ENCODE measurements at regions not wholly inside any gene's neighbourhood (a gene's known extent, or its start where the extent isn't known, plus 50 kb on each side); places are given as distances from the start of the nearest gene placed in this dataset.

DNA sequence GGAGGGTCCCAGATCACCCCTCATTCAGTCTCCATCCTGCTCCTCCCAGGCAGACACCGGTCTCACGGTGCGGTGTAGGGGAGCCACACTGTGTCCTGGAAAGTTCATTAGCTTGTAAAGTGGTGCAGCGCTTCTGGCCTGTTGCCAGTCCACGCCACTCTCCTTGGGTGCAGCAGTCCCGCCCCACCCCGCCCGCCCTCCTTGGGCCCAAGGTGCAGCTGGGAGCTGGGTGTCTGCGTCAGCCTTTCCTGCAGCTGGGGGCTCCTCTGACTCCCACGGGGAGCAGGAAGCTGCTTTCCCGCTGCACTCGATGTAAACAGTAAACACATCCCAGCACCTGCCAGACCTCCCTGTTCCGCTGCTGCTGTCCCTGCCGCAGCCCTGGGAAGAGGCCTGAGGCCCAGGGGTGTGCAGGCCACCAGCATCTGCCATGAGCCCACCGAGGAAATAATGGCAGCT, 53.8 kb upstream of the ASB18 start:
- DNase-seq (ENCODE audit: low read depth): no peak

DNA sequence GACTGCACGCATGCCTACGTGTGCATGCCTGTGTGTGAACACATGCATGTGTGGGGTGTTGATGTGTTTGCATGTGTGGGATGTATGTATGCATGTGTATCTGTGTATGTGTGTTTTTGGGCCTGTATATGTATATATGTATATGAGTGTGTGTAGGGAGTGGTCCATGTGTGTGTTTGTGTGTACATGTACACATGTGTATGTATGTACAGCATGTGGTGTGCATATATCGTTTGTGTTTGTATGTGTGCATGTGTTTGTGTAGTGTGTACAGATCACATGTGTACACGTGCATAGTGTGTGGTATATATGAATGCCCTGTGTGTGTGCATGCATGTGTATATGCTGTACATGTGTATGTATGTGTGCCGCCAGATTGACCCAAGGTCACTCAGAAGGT, 54.2 kb upstream of the ASB18 start:
- no peak for DNase-seq (ENCODE audit: low read depth)

- DNase-seq (ENCODE audit: low read depth): no peak
These were observed 54.8 kb upstream of the ASB18 start for GRCh38 chr2:236319036-236319435.

- DNase-seq (ENCODE audit: low read depth): no peak
These were observed 57.2 kb upstream of the ASB18 start for GRCh38 chr2:236321415-236321814.

DNA sequence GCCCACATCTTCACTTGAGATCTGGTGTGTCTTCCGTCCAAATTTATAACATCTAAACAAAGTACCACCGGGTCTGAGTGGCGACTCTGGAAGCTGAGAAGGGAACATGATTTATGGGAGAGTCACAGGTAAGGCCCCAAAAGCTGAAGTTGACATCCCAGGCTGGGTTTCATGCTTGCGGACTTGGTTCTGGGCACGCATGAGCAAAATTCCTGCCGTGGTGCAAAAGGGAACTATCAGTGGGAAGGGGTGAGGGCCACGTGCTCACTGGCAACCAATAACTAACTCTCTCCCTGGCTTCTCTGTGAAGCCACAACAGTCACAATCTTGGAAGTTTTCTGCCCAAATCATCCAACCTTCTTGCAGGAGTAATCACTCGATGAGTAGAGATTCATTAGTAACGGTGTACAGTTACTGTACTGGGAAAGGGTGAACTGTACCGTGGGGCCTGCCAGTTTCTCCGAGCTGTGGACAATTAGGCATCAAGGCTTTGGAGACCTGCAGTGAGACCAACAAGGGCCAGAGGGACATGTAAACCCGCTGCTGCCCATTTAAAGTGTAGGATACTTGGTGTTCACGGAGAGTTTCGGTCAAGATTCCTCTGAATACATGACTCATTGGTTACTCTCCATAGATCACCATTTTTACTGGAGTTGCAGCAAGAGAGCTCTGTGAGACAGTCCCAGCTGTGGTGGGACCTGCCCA, 69.4 kb upstream of the ASB18 start:
- no peak for DNase-seq (ENCODE audit: low read depth)

GRCh38 chr2:236334122-236334876, 70.1 kb upstream of the ASB18 start:
- no peak for DNase-seq (ENCODE audit: low read depth)

DNA sequence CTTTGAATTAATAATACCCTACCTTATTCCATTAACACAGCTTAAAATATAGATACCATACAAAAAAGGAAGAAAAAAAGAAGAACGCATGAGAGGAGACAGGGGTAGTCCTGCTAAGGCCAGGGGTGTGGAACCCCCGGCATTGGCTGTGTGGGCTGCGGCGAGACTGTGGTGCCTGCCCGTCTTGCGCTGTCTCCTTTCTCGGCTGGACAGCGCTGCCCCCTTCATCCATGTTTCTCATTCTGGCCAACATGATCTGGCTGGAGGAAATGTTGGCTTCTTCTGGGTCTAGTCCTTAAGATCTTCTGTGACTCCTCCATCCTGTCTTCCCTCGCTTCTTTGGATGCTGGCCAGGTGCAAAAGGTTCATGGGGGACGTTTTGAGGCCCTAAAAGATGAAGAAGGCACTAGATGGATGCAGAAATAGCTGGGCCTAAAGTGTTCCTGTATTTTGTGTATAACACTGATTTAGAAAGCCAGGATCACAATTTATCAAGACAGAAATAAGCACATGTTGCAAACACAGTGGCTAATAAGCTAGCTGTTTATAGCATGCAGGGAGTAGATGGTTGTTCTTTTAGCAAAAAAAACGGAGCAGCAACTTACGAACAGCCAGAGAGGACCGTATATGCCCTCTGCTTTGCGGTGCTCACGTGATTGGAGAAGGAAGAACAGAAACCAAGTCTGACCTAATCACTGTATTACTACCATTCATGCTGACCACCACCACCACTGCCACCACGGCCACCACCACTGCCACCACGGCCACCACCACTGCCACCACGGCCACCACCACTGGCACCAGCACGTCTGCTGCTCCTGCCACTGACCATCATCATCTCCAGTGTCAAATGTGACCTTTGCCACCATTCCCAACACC, 71.7 kb upstream of the ASB18 start:
- no peak for DNase-seq (ENCODE audit: low read depth)

- no peak for DNase-seq (ENCODE audit: low read depth)
These were observed 72.6 kb upstream of the ASB18 start for GRCh38 chr2:236336575-236337464.

DNA sequence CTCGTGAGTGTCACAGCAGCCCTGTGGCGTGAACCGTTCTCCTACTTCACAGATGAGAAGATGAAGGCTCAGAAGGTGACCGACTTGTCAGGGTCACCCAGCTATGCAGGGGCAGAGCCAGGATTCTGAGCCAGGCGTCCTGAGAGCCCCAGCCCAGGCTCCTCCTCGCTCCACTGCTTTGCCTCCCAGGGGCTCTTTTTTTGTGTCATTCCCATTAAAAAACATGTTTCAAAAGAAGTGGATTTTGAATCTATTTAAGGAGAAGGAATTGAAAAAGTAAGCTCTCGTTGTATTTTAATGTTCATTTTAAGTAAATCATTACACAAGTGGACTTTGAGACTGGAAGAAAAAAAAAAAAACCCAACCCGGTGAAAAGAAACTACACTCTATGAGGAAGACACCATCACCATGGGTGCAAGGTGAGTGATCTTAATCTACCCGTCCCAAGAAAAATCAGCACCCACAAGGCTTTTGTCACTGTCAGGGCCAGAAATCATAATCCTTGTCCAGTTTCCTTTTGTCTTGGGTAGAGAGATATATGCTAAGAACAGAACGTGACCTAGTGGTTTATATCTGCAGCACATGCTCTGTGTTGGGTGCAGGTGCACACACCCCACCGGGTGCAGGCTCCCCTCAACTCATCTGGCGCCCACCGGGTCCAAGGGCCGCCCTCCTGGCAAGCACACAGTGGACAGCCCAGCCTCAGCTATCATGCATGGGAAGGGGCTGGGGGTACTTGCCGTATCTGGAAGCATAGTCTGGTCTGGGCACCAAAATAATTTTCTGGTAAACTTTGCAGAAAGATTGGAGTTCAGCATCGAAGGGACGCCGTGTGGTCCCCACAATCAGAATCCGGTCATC, 73.5 kb upstream of the ASB18 start:
- no peak for DNase-seq (ENCODE audit: low read depth)

DNA sequence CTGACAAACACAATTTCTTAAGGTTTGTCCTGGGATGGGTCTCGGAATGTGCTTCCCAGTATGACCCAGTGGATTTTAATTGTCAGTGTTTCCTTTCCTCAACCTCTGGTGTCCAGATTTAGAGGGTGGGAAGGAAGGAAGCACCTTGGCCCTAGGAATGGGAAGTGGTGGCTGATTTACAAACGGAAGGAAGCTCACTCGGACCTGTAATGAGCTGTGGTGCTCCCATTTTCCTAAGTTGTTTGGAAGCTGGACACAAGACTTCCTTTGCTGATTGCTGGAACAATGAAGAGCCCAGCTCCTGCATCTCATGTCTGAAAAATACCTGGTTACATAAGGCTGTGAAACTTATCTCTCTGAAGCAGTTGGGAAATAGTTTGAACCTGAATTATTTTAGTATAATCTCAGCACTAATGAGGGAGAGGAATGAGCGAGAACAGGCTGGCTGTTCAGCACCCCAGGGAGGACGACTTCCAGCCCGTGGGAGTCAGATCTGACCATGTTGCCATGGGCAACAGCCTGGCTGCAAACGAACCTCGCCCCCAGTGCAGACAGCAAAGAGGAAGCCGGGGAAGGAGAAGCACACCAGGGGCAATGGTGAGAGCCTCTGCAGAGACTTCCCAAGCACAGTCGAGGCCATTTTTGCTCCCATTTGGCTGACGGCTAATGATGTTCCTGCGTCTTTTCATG, 74.4 kb upstream of the ASB18 start:
- peak; percentile 8 for DNase-seq (ENCODE audit: low read depth)

DNA sequence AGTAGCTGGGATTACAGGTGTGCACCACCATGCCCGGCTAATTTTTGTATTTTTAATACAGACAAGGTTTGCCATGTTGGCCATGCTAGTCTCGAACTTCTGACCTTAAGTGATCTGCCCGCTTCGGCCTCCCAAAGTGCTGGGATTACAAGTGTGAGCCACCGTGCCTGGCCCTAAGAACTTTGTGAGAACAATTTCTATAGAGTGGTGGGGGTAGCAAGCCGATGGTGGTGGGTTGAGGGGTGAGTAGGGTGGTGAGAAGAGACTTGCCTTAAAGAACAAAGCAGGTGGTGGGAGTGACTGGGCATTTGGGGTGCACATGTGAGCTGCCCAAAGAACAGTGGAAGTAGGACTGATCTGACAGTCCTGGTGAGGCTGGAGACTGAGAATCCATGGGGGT, 76.0 kb upstream of the ASB18 start:
- DNase-seq (ENCODE audit: low read depth): no peak

- DNase-seq (ENCODE audit: low read depth): no peak
These were observed 76.9 kb upstream of the ASB18 start for GRCh38 chr2:236341067-236341466.

- no peak for DNase-seq (ENCODE audit: low read depth)
These were observed 77.5 kb upstream of the ASB18 start for GRCh38 chr2:236341721-236342120.

DNA sequence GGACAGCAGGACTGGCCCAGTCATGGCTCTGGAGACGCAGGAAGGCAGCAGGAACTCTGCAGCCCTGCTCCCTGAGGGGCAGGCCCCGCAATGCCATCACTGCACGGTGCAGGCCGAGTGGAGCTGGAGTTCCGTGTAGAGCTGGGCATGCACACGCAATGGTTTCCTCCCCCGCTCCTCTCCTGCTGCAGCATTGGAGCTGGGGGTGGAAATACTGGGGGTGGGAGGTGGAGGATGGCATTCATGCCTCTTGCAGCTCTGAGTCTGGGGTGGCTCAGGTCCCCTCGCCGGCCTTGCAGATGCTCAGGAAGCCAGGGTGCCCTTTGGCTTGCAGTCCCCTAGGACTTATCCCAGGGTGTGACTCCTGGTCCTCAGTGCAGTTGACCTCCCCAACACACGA, 78.3 kb upstream of the ASB18 start:
- no peak for DNase-seq (ENCODE audit: low read depth)

DNA sequence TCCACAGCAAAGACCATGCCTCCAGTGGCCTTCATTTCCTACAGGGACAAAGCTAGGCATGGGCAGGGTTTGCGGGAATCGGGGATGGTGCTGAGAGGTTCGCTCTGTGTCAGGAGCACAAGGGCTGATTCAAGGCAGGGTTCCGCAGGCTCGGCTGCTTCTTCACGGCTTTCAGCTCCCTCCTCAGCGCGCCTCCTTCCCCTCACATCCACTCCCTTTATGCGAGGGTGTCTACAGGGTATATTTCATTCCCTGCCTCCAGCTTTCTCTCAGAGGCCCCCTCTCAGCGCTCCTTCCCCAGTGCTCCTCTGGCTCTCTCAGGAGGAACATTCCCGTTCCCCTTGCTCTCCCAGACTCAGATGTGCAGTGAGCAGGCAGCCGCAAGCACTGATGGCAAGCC, 78.7 kb upstream of the ASB18 start:
- DNase-seq (ENCODE audit: low read depth): no peak

- peak; percentile 73 for DNase-seq (ENCODE audit: low read depth)
These were observed 79.4 kb upstream of the ASB18 start for GRCh38 chr2:236343400-236344161.

DNA sequence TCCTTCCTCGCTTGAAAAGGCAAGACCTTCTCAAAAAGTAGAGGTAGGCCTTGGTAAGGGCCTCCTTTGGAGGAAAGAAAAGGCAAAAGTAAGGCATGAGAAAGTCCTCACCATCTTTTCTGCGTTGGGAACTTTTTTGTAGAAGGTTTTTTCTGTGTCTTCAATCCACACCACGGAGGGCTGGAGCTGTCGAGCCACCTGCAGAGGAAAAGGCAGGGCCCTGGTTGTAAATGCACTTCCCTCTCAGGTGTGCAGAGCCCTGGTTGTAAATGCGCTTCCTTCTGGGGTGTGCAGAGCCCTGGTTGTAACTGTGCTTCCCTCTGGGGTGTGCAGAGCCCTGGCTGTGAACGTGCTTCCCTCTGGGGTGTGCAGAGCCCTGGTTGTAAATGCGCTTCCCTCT, 80.2 kb upstream of the ASB18 start:
- DNase-seq (ENCODE audit: low read depth): no peak

- no peak for DNase-seq (ENCODE audit: low read depth)
These were observed 81.0 kb upstream of the ASB18 start for GRCh38 chr2:236345081-236345714.

DNA sequence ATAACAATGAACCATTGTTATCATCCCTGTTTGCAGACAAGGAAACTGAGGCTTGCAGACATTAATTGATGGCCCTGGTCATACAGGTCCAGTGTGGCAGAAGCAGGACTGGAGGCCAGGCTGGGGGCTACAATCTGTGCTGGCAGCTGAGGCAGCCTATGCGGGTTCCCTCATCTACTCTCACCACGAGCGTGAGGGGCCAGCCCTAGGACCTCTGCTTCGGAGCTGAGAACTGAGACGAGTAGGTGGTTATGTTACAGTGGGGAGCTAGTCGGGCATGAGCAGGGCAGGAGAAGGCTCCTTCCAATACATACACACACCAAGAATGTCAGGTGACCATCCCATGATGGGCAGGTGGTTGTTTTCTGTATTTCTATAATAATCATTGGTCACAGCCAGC, 82.2 kb upstream of the ASB18 start:
- DNase-seq (ENCODE audit: low read depth): no peak
